Endothelial cell of hepatic sinusoid (primary cell): ENCODE measurements at regions not wholly inside any gene's neighbourhood (a gene's known extent, or its start where the extent isn't known, plus 50 kb on each side); places are given as distances from the start of the nearest gene placed in this dataset.

Experiments used
- in situ Hi-C: cut with HindIII; loops from 2 replicates; pipeline ENCODE4 v1.10.0; 2017; ENCODE audit warnings: low sequenced_read_pairs

- in situ Hi-C loops: no loop called here
Measured at GRCh38 chr4:123955167-123955800, 558.7 kb downstream of the SPRY1 start.

DNA sequence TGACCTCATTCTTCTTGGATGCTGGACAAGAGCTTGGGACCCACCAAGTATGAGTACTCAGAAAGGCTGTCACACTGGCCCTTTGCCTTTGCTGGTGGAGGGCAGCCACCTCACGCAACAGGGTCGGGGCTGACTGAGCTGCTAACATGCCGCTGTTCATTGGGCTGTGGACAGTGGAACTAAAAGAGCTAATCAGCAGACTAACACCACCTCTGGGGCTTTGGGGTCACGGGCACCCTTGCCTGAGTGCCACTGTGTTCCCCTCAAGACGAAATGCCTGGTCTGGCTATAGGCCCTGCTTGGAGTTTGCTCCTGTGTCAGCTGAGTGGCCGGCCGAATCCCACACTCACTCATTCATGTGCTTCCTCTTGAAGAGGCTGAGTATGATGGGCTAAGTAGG lies 559.6 kb downstream of the SPRY1 start:
- in situ Hi-C loops: no loop called here

DNA sequence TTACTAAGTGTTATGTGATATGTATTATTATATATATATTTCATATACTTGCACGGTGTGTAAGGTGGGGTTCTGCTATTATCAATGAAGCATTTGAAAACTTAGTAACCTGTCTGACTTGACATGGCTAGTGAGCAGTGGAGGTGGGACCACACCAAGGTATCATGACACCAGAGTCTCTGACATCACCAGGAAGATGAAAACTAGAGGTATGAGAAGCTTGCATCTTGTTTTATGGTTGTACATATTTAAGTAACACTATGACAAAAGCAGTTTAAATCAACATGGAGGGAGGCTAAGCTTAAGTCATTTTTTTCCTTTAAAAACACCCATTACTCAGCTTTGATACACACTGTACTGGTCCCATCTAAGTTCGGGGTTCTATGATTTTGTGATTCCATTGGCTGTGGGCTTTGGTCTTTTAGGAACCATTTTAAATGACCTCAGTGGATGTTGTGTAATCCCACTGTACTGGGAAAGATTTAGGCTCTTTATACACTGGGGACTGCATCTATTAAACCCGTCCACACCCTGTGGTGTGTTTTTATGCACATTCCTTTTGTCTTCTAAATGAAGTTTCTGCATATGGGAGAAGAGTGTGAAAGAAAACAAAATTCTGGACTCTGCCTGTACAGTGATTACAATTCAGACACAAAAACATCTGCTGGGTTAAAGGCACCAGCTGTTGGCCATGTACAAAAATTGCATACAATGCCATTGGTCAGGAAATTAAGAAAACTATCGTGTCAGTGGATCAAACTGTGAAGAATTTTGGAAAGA lies 570.6 kb downstream of the SPRY1 start:
- in situ Hi-C loops: loop anchor here (5.0 kb wide), 1 partner anchor 105 kb away; no protein-coding TSS in a partner anchor

GRCh38 chr4:123972031-123972430 lies 575.4 kb downstream of the SPRY1 start:
- in situ Hi-C loops: no loop called here

DNA sequence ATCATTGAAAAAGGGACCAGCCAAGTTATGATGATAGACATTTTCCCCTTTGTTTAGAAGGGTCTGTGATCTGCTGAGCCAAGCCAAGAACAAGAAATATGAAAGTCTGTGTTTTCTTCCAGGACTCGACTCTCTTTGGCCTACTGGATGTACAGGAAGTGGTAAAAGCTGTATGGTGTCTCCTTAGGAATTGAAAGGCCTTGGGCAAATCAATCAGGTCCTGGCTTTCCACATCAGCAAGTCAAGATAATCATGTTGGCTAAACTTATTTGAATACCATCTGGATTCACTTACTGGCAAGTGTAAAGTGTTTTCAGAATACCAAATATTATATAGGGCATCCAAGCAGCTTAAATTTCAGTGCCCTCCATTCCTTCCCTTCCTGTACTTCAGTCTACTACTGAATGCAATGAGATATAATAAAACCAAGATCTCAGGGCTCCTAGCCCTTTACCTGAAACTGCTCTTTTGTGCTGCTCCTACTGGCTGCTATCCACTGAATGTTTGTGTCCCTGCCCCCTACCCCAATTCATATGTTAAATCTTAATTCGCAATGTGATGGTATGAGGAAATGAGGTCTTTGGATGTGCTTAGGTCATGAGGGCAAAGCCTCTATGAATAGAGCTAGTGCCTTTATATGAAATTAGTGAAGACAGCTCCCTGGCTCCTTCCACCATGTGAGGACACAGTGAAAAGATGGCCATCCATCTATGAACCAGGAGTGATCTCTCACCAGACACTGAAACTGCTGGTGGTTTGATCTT lies 578.0 kb downstream of the SPRY1 start:
- in situ Hi-C loops: no loop called here

GRCh38 chr4:123976285-123976684 lies 579.7 kb downstream of the SPRY1 start:
- in situ Hi-C loops: no loop called here

DNA sequence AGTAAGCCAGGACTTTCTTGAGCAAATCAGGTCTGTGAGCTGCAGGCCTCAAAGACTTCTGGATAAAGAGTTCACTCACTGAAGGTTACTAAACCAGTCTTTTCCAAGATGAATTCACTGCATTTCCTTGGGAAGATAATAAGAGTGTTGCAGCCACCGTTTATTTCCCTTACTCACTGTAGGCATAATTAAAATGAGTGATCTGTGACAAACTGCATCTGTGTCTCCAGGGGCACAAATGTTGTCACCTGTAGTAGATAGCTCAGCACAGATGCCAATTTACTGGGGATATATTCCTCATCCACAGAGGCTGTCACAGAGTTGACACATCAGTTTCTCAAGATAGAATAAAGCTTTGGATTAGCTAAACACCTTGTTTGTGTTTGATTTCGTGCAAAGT lies 580.2 kb downstream of the SPRY1 start:
- in situ Hi-C loops: no loop called here

DNA sequence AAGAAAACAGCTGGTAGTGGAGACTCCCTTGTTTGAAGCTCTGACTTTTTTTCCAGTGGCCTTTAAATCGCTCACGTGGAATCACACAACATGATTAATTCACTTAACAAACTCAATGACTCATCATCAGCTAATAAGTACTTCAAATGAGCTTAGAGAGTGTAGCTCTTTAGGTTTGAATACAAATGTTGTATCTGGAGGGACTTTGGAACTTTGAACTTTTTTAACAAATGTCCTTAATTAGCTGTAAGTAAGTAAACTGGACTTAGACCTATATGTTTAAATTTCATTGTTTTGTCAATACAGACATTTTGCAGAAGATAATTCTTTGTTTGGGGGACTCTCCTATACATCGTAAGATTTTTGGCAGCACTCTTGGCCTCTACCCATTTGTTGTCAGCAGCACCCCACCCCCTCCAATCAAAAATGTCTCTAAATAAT lies 581.1 kb downstream of the SPRY1 start:
- in situ Hi-C loops: no loop called here

- in situ Hi-C loops: no loop called here
Measured at GRCh38 chr4:123978637-123979036, 582.0 kb downstream of the SPRY1 start.

GRCh38 chr4:123980736-123981300 lies 584.2 kb downstream of the SPRY1 start:
- in situ Hi-C loops: no loop called here

DNA sequence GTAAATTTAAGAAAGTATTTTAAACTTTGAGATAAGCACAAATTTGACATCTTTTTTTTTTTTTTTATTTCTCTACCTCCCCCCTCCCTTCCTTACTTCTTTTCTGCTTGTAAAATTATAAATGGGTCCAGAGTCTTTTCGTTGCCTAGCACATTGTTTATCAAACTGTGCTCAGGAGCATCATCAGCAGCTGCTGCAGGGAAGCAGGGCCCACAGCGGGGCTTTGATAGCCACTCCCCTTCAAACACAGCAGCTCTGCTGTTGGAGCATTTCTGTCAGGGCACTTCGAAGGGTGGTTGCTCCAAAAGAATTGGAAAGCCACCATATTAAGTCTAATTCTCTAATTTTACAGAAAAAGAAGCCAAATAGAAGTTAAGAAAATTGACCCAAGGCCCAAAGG lies 588.3 kb downstream of the SPRY1 start:
- in situ Hi-C loops: no loop called here

DNA sequence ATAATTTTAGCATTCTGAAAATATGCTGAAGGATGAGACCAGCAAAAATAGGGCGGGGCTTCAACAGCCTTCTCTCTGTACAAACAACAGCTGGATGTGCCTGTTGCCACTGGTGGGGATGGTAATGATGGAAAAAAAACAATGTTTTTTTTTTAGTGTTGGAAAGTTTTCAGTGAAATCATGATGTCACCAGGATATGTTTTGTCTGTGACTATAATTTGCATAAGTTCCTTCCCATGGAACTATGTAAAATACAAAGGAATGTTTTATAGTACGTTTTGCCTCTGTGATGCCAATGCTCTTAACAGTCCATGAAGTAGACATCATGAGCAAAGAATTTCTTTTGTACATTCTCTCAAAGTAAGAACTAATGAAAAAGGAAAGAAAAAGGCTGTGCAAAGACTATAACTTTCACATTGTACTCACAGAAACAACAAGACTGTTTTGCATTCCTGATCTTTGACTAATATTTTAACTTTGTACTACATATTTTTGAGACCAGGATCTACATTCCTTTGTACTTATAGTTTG lies 589.7 kb downstream of the SPRY1 start:
- in situ Hi-C loops: no loop called here

DNA sequence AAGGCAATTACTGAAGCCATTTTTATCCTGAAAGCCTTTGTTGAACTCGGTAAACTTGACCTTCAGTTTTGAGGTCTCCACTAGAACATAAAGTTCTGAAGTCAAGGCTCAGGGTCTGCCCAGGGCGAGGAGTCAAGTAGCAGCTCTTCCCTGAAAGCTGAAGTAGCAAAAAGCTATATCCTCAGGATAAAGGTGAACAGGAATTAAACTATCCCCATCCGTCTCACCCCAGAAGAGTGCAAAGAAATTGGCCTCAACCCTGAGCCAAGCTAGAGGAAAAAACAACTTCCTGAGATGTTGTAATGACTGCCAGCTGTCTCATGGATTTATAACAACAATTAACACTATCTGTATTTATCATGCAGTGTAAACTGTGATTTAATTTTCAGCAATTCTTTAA lies 590.8 kb downstream of the SPRY1 start:
- in situ Hi-C loops: no loop called here

GRCh38 chr4:123990310-123990870 lies 593.8 kb downstream of the SPRY1 start:
- in situ Hi-C loops: no loop called here

DNA sequence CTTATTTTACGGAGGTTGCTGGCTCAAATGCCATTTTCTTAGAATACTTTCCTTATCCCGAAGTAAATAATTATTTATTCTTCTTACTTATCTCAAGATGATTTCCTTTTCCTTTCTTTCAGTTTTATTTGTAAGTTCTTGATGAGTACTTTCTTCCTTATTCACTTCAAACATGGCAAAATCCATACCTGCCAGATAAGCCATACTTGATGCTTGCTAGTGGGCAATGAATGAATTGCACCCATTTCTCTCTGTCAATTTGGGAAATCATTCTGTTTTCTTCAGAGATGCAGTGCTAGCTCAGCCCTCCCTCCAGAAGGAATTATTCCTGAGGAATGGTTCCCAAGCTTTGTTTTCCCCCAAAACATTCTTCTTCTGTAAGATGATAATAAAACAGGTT lies 598.3 kb downstream of the SPRY1 start:
- in situ Hi-C loops: no loop called here

- in situ Hi-C loops: no loop called here
Measured at GRCh38 chr4:123995936-123996335, 599.3 kb downstream of the SPRY1 start.

DNA sequence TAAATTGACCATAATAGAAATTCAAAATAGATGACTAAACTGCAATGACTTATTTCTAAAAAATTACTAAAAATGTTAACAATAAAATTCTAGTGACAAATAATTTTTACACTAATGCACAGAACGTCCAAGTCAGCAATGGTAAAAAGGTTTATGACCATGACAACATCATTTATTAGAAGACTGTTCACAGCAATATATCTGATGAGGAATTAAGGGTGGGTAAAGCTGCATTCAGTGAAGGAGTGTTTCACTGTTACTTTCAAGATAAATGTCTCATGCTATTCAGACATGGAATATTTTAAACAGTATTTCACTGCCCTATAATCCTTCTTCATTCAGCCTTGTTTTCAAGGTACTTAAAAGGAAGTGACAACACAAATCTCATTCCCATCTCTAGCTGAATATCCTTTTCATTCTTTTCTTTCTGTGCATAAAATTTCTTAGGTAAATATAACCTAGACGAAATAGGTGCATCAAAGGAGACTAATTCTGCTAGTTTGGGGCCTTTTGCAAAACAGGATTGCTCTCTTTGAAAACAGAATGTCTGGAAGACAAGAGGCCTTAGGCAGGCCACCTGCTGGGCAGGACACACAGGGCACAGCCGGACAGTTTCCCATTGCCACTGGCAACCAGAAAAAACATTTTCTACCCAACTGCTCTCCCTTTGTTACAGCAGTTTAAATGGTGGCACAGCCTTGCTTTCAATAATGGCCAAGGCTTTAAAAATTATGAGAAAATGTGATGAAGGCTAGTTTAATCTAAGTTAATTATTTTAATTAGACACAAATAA lies 600.3 kb downstream of the SPRY1 start:
- in situ Hi-C loops: no loop called here

DNA sequence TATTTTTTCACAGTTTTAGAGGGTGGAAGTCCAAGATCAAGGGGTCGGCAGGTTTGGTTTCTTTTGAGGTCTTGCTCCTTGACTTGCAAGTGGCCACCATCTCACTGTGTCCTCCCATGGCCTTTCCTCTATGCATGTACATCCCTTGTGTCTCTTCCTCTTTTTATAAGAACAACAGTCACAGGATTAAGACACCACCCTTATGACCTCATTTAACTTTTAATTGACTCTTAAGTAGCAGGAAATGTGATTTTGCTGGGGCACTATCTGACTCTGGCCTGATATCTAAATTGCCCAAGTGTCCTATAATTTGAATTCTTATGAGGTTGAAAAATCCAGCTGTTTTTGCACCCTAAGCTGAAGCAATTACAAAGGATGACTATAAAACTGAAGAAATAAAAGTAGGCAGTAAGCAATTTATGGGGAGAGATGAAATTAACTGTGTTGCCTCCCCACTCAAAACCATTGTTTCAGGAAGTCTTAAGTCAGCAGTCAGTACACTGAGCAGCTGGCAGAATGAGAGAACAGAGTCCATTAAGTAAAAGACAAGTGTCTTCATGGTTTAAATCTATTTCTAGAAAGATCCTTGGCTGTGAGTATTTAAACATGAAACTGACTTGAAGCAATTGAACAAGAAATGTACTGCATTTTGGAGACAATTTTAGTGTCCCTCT lies 601.3 kb downstream of the SPRY1 start:
- in situ Hi-C loops: no loop called here

DNA sequence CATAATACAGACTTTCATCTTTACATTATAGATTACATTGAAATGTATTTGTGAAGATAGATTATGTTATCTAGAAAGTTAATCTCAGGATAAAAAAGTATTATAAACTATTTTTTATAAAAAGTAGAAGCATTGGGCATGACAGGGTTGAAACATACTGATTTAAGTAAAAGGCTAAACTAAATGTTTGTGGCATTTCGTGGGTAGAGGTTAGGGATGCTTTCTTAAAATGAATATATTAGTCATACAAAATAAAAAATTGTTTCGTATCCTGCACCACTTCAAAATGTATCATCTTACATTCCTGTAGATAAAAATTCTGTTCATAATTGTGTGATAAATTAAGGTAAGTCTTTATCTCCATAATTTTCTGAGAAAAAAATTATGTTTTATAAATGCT lies 603.6 kb downstream of the SPRY1 start:
- in situ Hi-C loops: no loop called here

DNA sequence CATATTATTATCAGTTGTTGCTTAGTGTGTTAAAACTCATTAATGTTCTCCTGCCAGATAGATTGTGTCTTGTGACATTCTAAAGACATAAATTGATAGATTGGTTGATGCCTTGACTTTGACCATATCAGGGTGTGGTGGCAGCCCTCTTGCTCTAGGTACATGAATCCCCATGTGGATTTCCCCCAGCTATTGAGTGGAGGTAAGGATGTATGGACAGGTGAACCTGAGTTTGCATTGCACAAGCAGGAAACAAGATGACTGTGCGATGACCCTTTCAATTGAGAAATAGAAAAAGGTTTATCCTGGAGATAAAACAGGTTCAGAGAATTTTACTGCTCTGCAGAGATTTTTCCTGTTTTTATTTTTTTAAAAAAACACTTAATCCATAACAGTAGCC lies 619.2 kb downstream of the SPRY1 start:
- in situ Hi-C loops: no loop called here
